GM23248 (cell line): ENCODE measurements at regions not wholly inside any gene's neighbourhood (a gene's known extent, or its start where the extent isn't known, plus 50 kb on each side); places are given as distances from the start of the nearest gene placed in this dataset.

Experiments
- DNase-seq: peaks from one replicate; pipeline ENCODE4 v3.0.0-alpha.2; 2015
- H2AFZ ChIP-seq: fragments of 200-600 bp; sonication (generic); 2 replicates; pipeline ENCODE4 v1.6.1; 2016; ENCODE audit warnings: antibody characterized with exemption
- H3F3A ChIP-seq: fragments of 200-600 bp; sonication (generic); 2 replicates; pipeline ENCODE4 v1.6.1; 2016; ENCODE audit warnings: mild to moderate bottlenecking, antibody characterized with exemption, mixed run types; ENCODE audit not compliant: insufficient read depth
- H3K27ac ChIP-seq: fragments of 200-600 bp; sonication (generic); 2 replicates; pipeline ENCODE4 v1.5.1; 2016; ENCODE audit warnings: mild to moderate bottlenecking
- H3K27me3 ChIP-seq: fragments of 200-600 bp; sonication (generic); replicated peaks from 2 replicates; pipeline ENCODE4 v1.6.1; 2016; ENCODE audit warnings: mild to moderate bottlenecking; ENCODE audit not compliant: insufficient read depth
- H3K36me3 ChIP-seq: fragments of 200-600 bp; sonication (generic); 2 replicates; pipeline ENCODE4 v1.6.1; 2016; ENCODE audit warnings: low read depth, mild to moderate bottlenecking
- H3K4me1 ChIP-seq: fragments of 200-600 bp; sonication (generic); 2 replicates; pipeline ENCODE4 v1.6.1; 2016; ENCODE audit warnings: mild to moderate bottlenecking; ENCODE audit not compliant: insufficient read depth
- H3K4me2 ChIP-seq: fragments of 200-600 bp; sonication (generic); one replicate; pipeline ENCODE4 v1.6.1; 2016; ENCODE audit warnings: mild to moderate bottlenecking; ENCODE audit not compliant: unreplicated experiment
- H3K4me3 ChIP-seq: fragments of 200-600 bp; sonication (generic); 2 replicates; pipeline ENCODE4 v1.5.1; 2016; ENCODE audit warnings: mild to moderate bottlenecking
- H3K79me2 ChIP-seq: fragments of 200-600 bp; sonication (generic); 2 replicates; pipeline ENCODE4 v1.6.1; 2016; ENCODE audit warnings: mild to moderate bottlenecking; ENCODE audit not compliant: insufficient read depth
- H3K9ac ChIP-seq: fragments of 200-600 bp; sonication (generic); 2 replicates; pipeline ENCODE4 v1.6.1; 2016; ENCODE audit warnings: mild to moderate bottlenecking
- H3K9me2 ChIP-seq: fragments of 200-600 bp; sonication (generic); 2 replicates; pipeline ENCODE4 v1.6.1; 2016; ENCODE audit warnings: mixed run types, mild to moderate bottlenecking, moderate library complexity; ENCODE audit not compliant: insufficient read depth
- H3K9me3 ChIP-seq: fragments of 200-600 bp; sonication (generic); one replicate; pipeline ENCODE4 v1.6.1; 2017; ENCODE audit warnings: low read depth
- H4K20me1 ChIP-seq: fragments of 200-600 bp; sonication (generic); 2 replicates; pipeline ENCODE4 v1.6.0; 2016; ENCODE audit not compliant: insufficient read depth
- EZH2 ChIP-seq: fragments of 200-600 bp; sonication (generic); IDR thresholded peaks from 2 replicates; pipeline ENCODE4 v1.6.1; 2018; ENCODE audit warnings: antibody characterized with exemption, mild to moderate bottlenecking; ENCODE audit not compliant: insufficient read depth, poor library complexity, severe bottlenecking
- EZH2phosphoT487 ChIP-seq: fragments of 200-600 bp; sonication (generic); IDR thresholded peaks from 2 replicates; pipeline ENCODE4 v1.6.1; 2018; ENCODE audit warnings: antibody characterized with exemption, moderate library complexity, mild to moderate bottlenecking, low read depth; ENCODE audit not compliant: insufficient read depth
- WGBS, 2 experiments: methylation state at CpG; one replicate each; pipeline ENCODE4 v1.1.6; 2015 to 2017; ENCODE audit warnings: low lambda C conversion rate in 2 of 2, low coverage in 1 of 2; ENCODE audit errors: missing lambda C conversion rate in 2 of 2; 5-methylcytosine and 5-hydroxymethylcytosine counted together
- in situ Hi-C: fragments of 300-500 bp; cut with MboI; formaldehyde crosslinking; loops from 2 replicates; pipeline ENCODE4 v1.15.0; 2020

DNA sequence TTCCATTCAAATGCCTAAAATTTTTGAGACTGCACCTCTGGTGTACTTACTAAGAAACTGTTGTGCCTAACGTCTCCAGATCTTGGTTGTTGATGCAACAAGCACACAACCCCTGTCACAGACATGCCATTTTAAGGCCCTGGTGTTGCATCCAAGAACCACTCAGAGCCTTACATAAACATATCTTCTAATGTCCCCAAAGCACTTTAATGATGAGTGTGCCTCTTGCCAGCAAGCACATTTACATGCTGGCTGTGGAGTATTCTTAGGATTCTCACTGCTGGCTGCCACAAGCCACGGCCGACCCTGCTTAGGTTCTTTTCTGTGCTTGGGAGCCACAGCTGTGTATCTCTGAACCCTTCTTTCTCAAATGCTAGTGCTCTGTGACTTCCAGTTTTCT, 201.4 kb downstream of the ADAMTS15 start:
- peaks cover 38% of the 10 kb centered on the region for H3K4me1 ChIP-seq
- DNase-seq: no peak
- H3K79me2 ChIP-seq: no peaks in the 10 kb centered on the region
- 56 to 76% methylated on average over 3 of the region's 3 CpGs for WGBS, 2 experiments
- H3K4me2 ChIP-seq: no peak overlapping the region
- in situ Hi-C loops: loop anchor here (10.0 kb wide), 1 partner anchor 215 kb away; no protein-coding TSS in a partner anchor
- H3K9ac ChIP-seq: no peak overlapping the region
- no peak overlapping the region for H3K27ac ChIP-seq
- no peak overlapping the region for H3K4me3 ChIP-seq
- H4K20me1 ChIP-seq: no peaks in the 10 kb centered on the region
- no peak overlapping the region for H2AFZ ChIP-seq
- TF ChIP-seq EZH2: no peak
- no peak for TF ChIP-seq EZH2phosphoT487
- no peaks in the 10 kb centered on the region for H3K9me2 ChIP-seq
- no peaks in the 10 kb centered on the region for H3K9me3 ChIP-seq
- H3K36me3 ChIP-seq: no peaks in the 10 kb centered on the region
- no peaks in the 10 kb centered on the region for H3K27me3 ChIP-seq
- peaks cover 37% of the 10 kb centered on the region for H3F3A ChIP-seq

DNA sequence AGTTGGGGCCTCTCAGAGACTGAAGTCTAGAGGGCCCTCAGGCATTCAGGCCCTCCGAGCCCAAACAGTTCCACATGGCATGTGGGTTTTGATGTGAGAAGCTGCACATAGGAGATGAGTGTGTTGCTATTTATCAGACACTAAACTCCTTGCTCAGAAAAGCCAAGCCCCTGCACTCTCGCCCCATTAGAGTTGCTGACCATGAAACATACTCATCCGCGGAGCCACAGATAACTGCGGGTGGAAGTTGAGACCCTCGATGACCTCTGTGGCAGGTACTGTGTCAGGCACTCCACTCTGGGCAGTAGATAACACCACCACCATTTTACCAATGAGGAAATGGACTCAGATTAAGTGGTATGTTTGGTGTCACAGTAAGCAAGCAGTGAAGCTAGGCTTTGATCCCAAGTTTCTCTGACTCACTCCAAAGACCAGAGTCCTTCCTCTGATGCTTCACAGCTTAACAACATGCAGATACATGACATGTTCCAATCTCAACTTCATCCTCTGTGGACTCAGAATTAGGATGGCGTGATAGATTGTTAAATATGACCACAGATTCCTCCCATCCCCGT, 202.1 kb downstream of the ADAMTS15 start:
- in situ Hi-C loops: loop anchor here (10.0 kb wide), 1 partner anchor 216 kb away; no protein-coding TSS in a partner anchor
- H3K4me1 ChIP-seq: peaks cover 36% of the 10 kb centered on the region
- WGBS, 2 experiments: 77 to 78% methylated on average over 8 of the region's 8 CpGs

DNA sequence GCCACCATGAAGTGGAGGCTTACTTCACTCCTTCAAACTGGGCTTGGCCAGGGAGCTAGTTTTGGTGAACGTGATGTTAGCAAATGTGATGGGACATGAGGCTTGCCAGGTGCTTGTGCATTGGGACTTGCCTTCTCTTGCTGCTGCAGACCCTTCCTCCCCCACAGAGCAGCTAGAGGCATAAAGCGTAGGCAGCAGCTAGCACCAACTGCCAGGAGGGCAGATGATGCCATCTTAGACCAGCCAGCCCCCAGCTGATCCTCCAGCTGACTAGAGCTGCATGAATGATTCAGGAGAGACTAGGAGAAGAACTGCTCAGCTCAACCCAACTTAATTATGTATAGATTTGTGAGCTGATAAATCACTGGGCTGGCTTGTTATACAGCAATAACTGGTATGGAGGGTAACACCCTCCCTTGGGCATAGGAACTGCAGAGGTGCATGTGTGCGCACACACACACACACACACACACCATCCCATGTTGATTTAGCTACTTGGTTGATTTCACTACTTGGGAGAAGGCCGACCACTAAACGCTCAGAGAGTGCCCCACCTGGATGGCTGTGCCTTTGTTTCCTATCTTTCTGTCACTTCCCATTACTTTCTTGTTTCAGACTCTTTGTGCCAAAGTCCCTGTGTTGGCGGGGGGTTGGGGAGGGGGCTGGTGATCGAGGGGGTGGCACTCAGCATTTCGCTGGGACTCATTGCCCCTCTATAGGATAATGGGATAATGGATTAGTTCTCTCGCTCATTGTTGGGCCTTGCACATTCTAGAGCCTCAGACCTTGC, 202.8 kb downstream of the ADAMTS15 start:
- Histone ChIP-seq H3K79me2 (no peaks in the 10 kb centered on the region), H3K9me3 (no peaks in the 10 kb centered on the region), H2AFZ (no peak overlapping the region), H3K27me3 (no peaks in the 10 kb centered on the region), H4K20me1 (no peaks in the 10 kb centered on the region), H3F3A (peaks cover 26% of the 10 kb centered on the region), H3K4me2 (no peak overlapping the region), H3K36me3 (no peaks in the 10 kb centered on the region), H3K9ac (no peak overlapping the region), H3K27ac (no peak overlapping the region), H3K9me2 (no peaks in the 10 kb centered on the region), H3K4me1 (peaks cover 30% of the 10 kb centered on the region), H3K4me3 (no peak overlapping the region)
- no peak for DNase-seq
- TF ChIP-seq EZH2: no peak
- TF ChIP-seq EZH2phosphoT487: no peak
- in situ Hi-C loops: loop anchor here (10.0 kb wide), 1 partner anchor 216 kb away; no protein-coding TSS in a partner anchor
- WGBS, 2 experiments: 85 to 93% methylated on average over 9 of the region's 9 CpGs

More for the DNA sequence above, 202.1 kb downstream of the ADAMTS15 start:
- Histone ChIP-seq H4K20me1 (no peaks in the 10 kb centered on the region), H3K4me3 (no peak overlapping the region), H3K36me3 (no peaks in the 10 kb centered on the region), H3K9ac (no peak overlapping the region), H3K27me3 (no peaks in the 10 kb centered on the region), H3K9me3 (no peaks in the 10 kb centered on the region), H3K9me2 (no peaks in the 10 kb centered on the region), H3K27ac (no peak overlapping the region), H3K79me2 (no peaks in the 10 kb centered on the region), H3F3A (peaks cover 34% of the 10 kb centered on the region), H2AFZ (no peak overlapping the region), H3K4me2 (no peak overlapping the region)
- TF ChIP-seq EZH2phosphoT487: no peak
- no peak for TF ChIP-seq EZH2
- peak; percentile 74 for DNase-seq

DNA sequence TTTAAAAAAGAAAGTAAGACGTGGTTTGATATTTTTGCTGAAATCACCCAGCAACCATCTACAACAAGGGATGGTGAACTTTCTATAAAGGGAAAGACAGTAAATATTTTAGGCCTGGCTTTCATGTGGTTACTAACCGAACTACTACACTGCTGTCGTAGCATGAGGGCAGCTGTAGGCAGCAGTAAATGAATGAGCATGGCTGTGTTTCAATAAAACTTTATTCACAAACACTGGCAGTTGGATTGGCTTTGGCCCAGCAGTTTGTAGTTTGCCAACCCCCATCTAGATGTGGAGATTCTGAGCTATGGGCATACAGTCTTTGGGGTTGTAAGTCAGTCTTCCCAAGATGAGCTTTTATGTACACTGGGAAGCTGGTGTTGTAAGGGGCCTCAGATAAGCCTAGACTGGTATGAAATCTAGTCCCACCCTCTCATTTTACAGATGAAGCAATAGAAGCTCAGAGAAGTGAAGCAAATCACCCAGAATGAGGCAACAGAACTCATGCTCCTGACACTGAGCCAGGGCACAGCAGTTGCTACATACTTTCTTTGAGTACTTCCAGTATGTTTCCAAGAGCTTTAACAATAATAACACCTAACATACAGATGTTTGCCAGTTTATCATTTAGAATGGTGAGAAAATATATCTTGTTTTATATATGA, 204.4 kb downstream of the ADAMTS15 start:
- H4K20me1 ChIP-seq: no peaks in the 10 kb centered on the region
- peak; percentile 90 for DNase-seq
- H3K27me3 ChIP-seq: no peaks in the 10 kb centered on the region
- H3K4me3 ChIP-seq: no peak overlapping the region
- H2AFZ ChIP-seq: no peak overlapping the region
- H3F3A ChIP-seq: peaks cover 14% of the 10 kb centered on the region; the same call in 1 of the 2 replicates
- in situ Hi-C loops: loop anchor here (10.0 kb wide), 1 partner anchor 218 kb away; no protein-coding TSS in a partner anchor
- no peaks in the 10 kb centered on the region for H3K79me2 ChIP-seq
- WGBS, 2 experiments: 84 to 87% methylated on average over 3 of the region's 3 CpGs
- H3K36me3 ChIP-seq: no peaks in the 10 kb centered on the region
- peak overlapping the region; percentile 47 for H3K4me2 ChIP-seq
- H3K9me3 ChIP-seq: no peaks in the 10 kb centered on the region
- no peaks in the 10 kb centered on the region for H3K9me2 ChIP-seq
- H3K4me1 ChIP-seq: peaks cover 21% of the 10 kb centered on the region
- H3K27ac ChIP-seq: peak overlapping the region; percentile 81
- peak overlapping the region; percentile 49 for H3K9ac ChIP-seq
- no peak for TF ChIP-seq EZH2
- TF ChIP-seq EZH2phosphoT487: no peak
